Activated CD4-positive, alpha-beta memory T cell treated with anti-CD3 and anti-CD28 coated beads, Interleukin-2, amount 10 ng/mL, durations not matched to agents 7 days and 5 days (primary cell): ENCODE measurements at regions not wholly inside any gene's neighbourhood (a gene's known extent, or its start where the extent isn't known, plus 50 kb on each side); places are given as distances from the start of the nearest gene placed in this dataset.

Source experiments
- CTCF ChIA-PET: fragments of 350-600 bp; sonication (Branson Sonifier 250); formaldehyde crosslinking; loops from one replicate; lab custom pipeline; 2021; ENCODE audit warnings: antibody characterized with exemption, inconsistent platforms; lab: Charles Lee
- POLR2A ChIA-PET: fragments of 350-600 bp; sonication (Branson Sonifier 250); formaldehyde crosslinking; loops from one replicate; lab custom pipeline; 2021; ENCODE audit warnings: antibody characterized with exemption; lab: Charles Lee
- DNase-seq: peaks from one replicate; pipeline ENCODE4 v3.0.0-alpha.2; 2020
- H3K27ac Mint-ChIP-seq: one replicate; pipeline ENCODE4 v1.8.0; 2021; ENCODE audit warnings: mild to moderate bottlenecking, mixed read lengths
- H3K27me3 Mint-ChIP-seq: one replicate; pipeline ENCODE4 v1.8.0; 2021; ENCODE audit warnings: mixed read lengths
- H3K36me3 Mint-ChIP-seq: one replicate; pipeline ENCODE4 v1.8.0; 2021; ENCODE audit warnings: low read depth, mixed read lengths
- H3K4me1 Mint-ChIP-seq: one replicate; pipeline ENCODE4 v1.8.0; 2021; ENCODE audit warnings: mixed read lengths
- H3K4me3 Mint-ChIP-seq: one replicate; pipeline ENCODE4 v1.8.0; 2021; ENCODE audit warnings: mild to moderate bottlenecking, mixed read lengths
- H3K9me3 Mint-ChIP-seq: one replicate; pipeline ENCODE4 v1.8.0; 2021; ENCODE audit warnings: mixed read lengths

DNA sequence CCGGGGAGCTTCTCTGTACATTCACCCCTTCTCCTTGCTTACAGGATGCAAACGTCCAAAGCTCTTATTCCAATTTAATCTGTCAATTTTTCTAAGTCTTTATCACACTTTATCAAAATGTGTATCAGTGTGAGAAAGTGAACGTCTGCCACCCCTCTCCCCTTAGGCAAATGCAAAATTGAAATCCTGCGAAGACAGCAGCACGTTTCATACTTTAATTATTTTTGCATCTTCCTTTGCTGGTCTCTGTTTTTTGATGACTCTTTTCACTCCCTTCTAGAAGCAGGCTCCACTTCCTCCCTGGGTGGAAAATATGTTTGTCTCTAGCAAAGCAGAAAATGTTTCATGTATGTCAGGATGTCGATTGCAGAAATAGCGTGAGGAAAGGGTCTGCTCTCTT lies 576.5 kb upstream of the BRINP1 start:
- Mint-ChIP-seq H3K36me3 (no peaks in the 10 kb centered on the region), H3K9me3 (no peaks in the 10 kb centered on the region), H3K27ac (no peak overlapping the region), H3K27me3 (no peaks in the 10 kb centered on the region), H3K4me3 (no peak overlapping the region), H3K4me1 (no peaks in the 10 kb centered on the region)
- no peak for DNase-seq
- POLR2A ChIA-PET = no interaction called here
- CTCF ChIA-PET = no interaction called here

DNA sequence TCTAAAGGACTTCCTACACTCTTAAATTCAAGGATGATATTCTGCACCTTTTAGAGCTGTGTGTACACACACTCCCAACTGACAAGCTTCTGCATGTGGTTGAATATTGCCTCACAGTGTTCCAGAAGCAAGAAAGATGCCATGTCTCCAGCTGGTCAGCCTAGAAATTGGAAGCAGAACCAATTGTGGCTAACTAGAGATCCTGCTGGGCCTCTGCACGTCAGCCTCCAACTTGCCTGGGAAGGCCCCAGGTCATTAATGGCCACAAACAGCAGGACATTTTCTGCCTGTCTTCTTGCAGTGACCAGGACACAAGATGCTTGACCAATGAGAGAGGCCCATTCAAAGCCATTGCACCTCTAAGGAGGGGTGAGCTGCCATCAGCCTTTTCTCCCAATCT lies 571.9 kb upstream of the BRINP1 start:
- POLR2A ChIA-PET = no interaction called here
- CTCF ChIA-PET = no interaction called here
- no peak overlapping the region for H3K27ac Mint-ChIP-seq
- no peak for DNase-seq
- no peaks in the 10 kb centered on the region for H3K9me3 Mint-ChIP-seq
- no peaks in the 10 kb centered on the region for H3K36me3 Mint-ChIP-seq
- no peaks in the 10 kb centered on the region for H3K27me3 Mint-ChIP-seq
- no peaks in the 10 kb centered on the region for H3K4me1 Mint-ChIP-seq
- H3K4me3 Mint-ChIP-seq = no peak overlapping the region

DNA sequence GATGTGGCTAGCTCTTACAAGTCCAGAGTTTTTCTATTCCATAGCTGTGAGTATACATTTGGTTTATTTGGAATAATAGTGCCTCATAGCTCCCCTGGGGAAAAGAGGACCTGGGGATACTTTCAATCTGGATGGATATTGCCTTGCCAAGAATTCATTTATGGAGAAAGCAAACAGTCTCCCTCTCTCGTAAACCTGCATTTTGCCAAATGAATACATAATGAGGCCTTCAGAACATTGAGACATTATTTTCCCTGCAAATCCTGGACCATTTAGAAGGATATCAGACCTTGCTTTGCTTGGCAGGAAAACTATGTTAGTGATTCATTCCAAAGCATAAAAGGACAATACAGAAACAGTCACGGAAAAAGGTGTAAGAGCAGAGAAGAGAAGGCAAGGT lies 569.6 kb upstream of the BRINP1 start:
- CTCF ChIA-PET = no interaction called here

DNA sequence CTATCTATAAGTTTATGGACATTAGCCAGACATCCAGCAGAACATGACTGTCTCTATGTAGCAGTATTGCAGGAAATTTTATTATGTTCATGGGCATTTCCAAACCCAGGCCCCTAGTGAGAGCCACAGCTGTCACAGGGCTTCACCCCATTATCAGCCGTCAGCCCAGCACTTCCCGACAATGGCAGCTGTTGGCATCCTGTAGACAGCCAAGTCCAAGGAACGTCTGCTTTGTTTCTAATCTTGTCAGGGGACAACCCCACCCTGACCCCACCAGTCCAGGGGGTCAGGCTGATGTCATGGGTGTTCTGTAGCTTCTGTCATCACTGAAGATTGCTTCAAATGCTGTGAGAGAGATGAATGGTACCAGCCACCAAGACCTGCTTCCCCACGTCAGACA lies 565.3 kb upstream of the BRINP1 start:
- ChIA-PET POLR2A (no interaction called here), CTCF (no interaction called here)
- Mint-ChIP-seq H3K4me1 (no peaks in the 10 kb centered on the region), H3K36me3 (no peaks in the 10 kb centered on the region), H3K27me3 (no peaks in the 10 kb centered on the region), H3K9me3 (no peaks in the 10 kb centered on the region), H3K27ac (no peak overlapping the region), H3K4me3 (no peak overlapping the region)
- no peak for DNase-seq

More for the DNA sequence above, 569.6 kb upstream of the BRINP1 start:
- no peak for DNase-seq
- Mint-ChIP-seq H3K27me3 (no peaks in the 10 kb centered on the region), H3K4me3 (no peak overlapping the region), H3K36me3 (no peaks in the 10 kb centered on the region), H3K9me3 (no peaks in the 10 kb centered on the region), H3K4me1 (no peaks in the 10 kb centered on the region), H3K27ac (no peak overlapping the region)
- POLR2A ChIA-PET = no interaction called here

DNA sequence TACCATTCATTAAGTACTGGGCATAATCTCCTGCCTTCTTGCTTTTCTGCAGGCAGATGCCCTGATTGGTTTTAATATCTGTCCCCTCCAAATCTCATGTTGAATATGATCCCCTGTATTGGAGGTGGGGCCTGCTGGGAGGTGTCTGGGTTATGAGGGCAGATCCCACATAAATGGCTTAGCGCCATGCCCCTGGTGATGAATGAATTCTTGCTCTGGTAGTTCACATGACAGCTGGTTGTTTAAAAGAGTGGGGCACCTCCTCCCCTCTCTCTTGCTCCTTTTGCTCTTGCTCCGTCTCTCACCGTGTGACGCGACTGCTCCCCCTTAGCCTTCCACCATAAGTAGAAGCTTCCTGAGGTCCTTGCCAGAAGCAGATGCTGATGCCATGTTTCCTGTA lies 564.0 kb upstream of the BRINP1 start:
- CTCF ChIA-PET = no interaction called here
- H3K27ac Mint-ChIP-seq = no peak overlapping the region
- no peaks in the 10 kb centered on the region for H3K27me3 Mint-ChIP-seq

DNA sequence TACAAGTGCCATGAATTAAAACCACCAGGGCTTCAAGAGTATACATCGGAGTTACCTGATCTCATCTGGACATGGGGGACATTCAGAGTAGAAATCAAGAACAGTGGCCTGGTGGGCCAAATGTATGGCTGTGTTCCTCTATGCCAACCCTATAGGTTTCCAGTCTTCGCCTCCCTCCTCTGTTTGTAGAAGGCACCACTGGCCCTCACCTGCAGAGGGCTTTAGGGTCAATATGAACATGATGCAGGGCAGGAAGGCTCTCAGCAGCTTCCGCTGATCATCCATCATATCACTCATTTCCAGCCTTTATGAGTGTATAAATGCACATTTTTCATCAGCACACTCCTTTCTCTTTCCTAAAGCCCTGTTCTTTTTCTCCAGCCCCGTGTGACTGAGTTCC lies 555.5 kb upstream of the BRINP1 start:
- Mint-ChIP-seq H3K4me1 (no peaks in the 10 kb centered on the region), H3K27ac (no peak overlapping the region), H3K27me3 (no peaks in the 10 kb centered on the region), H3K9me3 (peaks cover 5% of the 10 kb centered on the region), H3K36me3 (no peaks in the 10 kb centered on the region), H3K4me3 (no peak overlapping the region)
- CTCF ChIA-PET = no interaction called here
- POLR2A ChIA-PET = no interaction called here
- no peak for DNase-seq

More for the DNA sequence above, 564.0 kb upstream of the BRINP1 start:
- DNase-seq = no peak
- H3K9me3 Mint-ChIP-seq = no peaks in the 10 kb centered on the region
- POLR2A ChIA-PET = no interaction called here
- H3K36me3 Mint-ChIP-seq = no peaks in the 10 kb centered on the region
- H3K4me1 Mint-ChIP-seq = no peaks in the 10 kb centered on the region
- H3K4me3 Mint-ChIP-seq = no peak overlapping the region

DNA sequence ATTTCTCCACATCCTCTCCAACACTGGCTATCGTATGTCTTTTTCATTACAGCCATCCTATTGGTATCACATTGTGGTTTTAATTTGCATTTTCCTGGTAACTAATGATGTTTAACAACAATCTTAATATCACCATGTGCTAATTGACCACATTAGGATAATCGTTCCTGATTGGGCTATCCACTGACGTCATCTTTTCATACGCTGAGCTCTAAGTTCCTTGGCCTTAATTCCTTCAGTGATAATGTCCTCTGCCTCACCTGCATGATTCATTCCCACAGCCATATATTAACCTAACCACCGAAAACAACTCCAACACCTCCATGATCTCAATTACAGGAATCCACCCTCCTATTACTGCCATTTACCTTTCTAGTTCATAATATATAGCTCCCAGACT lies 547.9 kb upstream of the BRINP1 start:
- CTCF ChIA-PET = no interaction called here

DNA sequence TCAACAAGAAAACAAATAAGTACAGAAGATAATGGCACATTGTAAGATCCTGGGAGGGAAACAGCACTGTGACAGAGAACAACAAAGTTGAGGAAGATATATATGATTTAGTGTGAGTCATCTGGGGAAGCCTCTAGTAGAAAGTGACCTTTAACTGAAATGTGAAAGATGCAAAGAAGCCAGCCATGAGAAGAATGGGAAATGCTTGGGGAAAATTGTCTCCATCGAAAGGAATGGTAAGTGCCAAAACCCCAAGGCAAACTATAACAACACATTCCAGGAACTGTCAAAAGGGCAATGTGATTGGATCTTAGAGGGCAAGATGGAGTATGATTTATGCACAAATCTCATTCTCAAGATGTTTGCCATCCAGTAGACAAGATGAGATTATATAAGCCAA lies 537.8 kb upstream of the BRINP1 start:
- no peak overlapping the region for H3K4me3 Mint-ChIP-seq
- peaks cover 6% of the 10 kb centered on the region for H3K9me3 Mint-ChIP-seq
- H3K36me3 Mint-ChIP-seq = no peaks in the 10 kb centered on the region
- CTCF ChIA-PET = no interaction called here
- POLR2A ChIA-PET = no interaction called here
- H3K27ac Mint-ChIP-seq = no peak overlapping the region
- H3K4me1 Mint-ChIP-seq = no peaks in the 10 kb centered on the region
- DNase-seq = no peak
- H3K27me3 Mint-ChIP-seq = no peaks in the 10 kb centered on the region

More for the DNA sequence above, 547.9 kb upstream of the BRINP1 start:
- Mint-ChIP-seq H3K9me3 (peaks cover 5% of the 10 kb centered on the region), H3K4me3 (no peak overlapping the region), H3K27me3 (no peaks in the 10 kb centered on the region), H3K4me1 (no peaks in the 10 kb centered on the region), H3K36me3 (no peaks in the 10 kb centered on the region), H3K27ac (no peak overlapping the region)
- DNase-seq = no peak
- POLR2A ChIA-PET = no interaction called here

DNA sequence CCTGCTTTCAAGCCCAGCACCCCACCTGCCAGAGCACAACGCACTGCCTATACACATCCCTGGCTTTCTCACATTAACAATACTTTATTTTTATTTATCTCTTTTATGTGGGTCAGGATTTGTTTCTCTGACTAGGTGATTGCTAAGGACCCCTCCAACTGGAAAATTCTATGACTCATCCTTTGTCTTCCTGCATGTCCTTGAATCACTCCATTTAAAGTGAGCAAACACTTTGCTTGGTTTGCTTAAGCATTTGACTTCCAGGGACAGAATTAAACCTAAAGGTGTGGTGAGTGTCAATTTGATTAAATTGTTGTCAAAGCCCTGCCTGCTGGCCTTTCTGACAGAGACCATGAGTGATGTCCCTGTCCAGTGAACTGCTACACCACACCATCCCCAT lies 536.5 kb upstream of the BRINP1 start:
- no peak for DNase-seq
- Mint-ChIP-seq H3K9me3 (peaks cover 6% of the 10 kb centered on the region), H3K4me1 (no peaks in the 10 kb centered on the region), H3K27ac (no peak overlapping the region), H3K36me3 (no peaks in the 10 kb centered on the region), H3K4me3 (no peak overlapping the region), H3K27me3 (no peaks in the 10 kb centered on the region)
- POLR2A ChIA-PET = no interaction called here
- CTCF ChIA-PET = no interaction called here

DNA sequence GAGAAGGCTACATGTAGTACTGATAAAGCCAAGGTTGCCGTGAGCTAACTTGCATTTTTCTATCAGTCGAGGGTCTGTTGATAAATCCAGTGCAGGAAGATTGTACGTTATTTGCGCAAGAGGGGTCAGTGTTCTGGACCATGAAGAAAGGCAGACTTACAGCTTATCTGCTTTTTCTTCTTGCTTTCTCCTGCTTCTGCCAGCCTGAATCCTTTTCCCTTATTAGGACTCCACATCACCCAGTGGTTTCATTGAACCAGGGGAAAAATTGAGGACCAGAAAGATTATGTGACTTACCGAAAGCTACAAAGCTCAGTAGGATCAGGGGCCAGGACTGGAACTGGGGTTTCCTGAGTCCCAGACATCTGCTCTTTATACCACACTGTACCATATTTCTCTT lies 534.6 kb upstream of the BRINP1 start:
- Mint-ChIP-seq H3K27me3 (no peaks in the 10 kb centered on the region), H3K4me3 (no peak overlapping the region), H3K4me1 (no peaks in the 10 kb centered on the region), H3K36me3 (no peaks in the 10 kb centered on the region), H3K27ac (no peak overlapping the region), H3K9me3 (peaks cover 6% of the 10 kb centered on the region)
- POLR2A ChIA-PET = no interaction called here
- CTCF ChIA-PET = no interaction called here
- no peak for DNase-seq

DNA sequence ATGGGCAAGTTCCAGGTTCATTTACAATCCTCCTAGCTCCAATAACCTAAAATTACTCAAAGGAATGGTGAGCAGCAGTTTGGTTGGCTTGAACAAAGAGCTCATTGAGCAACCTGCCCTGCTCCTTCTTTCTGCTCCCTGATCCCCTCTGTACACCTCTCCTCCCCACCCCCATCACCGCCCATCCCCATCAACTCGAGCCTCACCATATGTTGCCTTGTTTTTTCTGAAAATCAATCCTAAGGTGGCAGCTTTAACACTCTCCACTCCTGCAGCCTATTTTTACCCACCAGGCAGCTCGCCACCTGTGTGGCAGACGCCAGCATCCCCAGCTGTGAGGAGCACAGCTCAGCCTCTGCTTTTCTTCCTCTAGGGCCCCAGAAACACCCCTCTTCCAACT lies 533.4 kb upstream of the BRINP1 start:
- Mint-ChIP-seq H3K27ac (no peak overlapping the region), H3K4me1 (no peaks in the 10 kb centered on the region), H3K9me3 (peaks cover 3% of the 10 kb centered on the region), H3K4me3 (no peak overlapping the region), H3K36me3 (no peaks in the 10 kb centered on the region), H3K27me3 (no peaks in the 10 kb centered on the region)
- POLR2A ChIA-PET = no interaction called here
- DNase-seq = no peak
- CTCF ChIA-PET = no interaction called here

DNA sequence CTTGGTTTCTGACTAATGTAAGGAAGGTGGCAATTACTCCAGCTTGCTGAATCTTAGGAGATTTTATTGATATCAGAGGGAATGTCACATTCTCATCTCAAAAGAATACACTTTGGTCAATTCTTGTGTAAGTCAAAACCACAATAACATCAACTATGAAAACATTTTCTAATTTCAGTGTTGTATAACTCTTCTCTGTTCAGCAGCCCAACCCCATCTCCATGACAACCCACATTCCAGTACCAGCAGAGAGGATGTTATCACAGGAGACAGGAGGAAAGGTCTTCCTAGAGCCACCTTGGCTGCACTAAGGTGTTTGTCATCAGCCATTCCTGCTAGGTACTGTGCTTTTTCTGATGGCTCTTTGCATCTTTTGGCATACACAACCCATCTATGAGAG lies 529.1 kb upstream of the BRINP1 start:
- Mint-ChIP-seq H3K4me1 (no peaks in the 10 kb centered on the region), H3K4me3 (no peak overlapping the region), H3K9me3 (no peaks in the 10 kb centered on the region), H3K27ac (no peak overlapping the region), H3K27me3 (no peaks in the 10 kb centered on the region), H3K36me3 (no peaks in the 10 kb centered on the region)
- ChIA-PET CTCF (no interaction called here), POLR2A (no interaction called here)
- no peak for DNase-seq

DNA sequence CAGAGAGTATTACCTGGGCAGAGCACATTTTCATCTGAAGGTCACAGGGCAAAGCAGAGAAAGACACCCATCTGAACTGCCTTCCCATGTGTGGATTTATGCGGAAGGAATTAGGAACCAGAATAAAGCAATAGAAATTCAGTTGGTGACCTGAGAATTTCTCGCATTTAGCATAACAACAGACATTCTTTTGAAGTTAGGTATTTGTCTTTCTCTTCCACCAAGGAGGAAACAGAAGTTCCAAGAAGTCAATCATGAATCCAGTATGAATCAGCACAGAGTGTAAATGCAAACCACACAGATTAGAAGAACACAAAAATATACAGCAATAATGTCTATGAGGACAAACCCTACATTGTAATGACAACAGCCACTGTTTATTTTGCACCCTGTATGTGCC lies 515.2 kb upstream of the BRINP1 start:
- CTCF ChIA-PET = no interaction called here
- Mint-ChIP-seq H3K27ac (no peak overlapping the region), H3K4me3 (no peak overlapping the region), H3K27me3 (no peaks in the 10 kb centered on the region), H3K4me1 (no peaks in the 10 kb centered on the region), H3K36me3 (no peaks in the 10 kb centered on the region), H3K9me3 (no peaks in the 10 kb centered on the region)
- DNase-seq = no peak
- POLR2A ChIA-PET = no interaction called here

DNA sequence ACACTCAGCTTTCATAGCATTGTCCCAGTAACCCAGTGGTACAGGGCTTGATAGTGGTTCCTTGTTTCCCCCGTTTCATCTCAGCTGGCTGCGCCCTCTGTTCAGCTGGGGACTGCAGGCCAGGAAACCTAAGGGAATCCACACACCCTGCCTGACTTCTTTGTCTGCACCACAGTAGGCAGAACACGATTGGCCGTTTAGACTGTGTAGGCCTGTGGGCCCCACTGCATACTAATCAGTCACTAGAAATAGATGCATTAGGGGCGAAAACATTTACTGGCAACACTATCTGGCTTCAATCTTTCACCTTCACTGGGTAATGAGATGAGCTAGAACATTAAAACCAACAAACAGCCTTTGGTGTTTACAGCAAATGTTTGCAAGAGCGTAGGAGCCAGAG lies 512.7 kb upstream of the BRINP1 start:
- DNase-seq = no peak
- H3K9me3 Mint-ChIP-seq = no peaks in the 10 kb centered on the region

DNA sequence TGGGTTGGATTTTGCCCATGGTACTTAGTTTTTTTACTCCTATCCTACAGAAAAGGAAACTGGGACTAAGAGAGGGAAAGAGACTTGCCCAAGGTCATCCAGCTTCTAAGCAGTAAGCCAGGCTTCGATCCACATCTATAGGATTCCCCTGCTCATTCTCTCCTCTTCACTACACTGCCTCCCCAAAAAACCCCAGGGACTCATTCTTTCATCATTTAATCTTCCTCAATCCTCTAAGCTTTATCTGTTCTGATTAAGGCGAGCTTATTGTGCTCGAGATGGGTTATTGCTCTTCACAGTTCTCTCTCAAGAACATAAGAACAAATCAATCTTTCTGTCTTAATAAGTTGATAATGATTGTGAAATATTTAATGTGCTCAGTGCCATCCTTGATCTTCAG lies 511.1 kb upstream of the BRINP1 start:
- no peak for DNase-seq
- no peaks in the 10 kb centered on the region for H3K27me3 Mint-ChIP-seq
- H3K36me3 Mint-ChIP-seq = no peaks in the 10 kb centered on the region
- POLR2A ChIA-PET = no interaction called here
- H3K4me3 Mint-ChIP-seq = no peak overlapping the region
- no peak overlapping the region for H3K27ac Mint-ChIP-seq
- no peaks in the 10 kb centered on the region for H3K9me3 Mint-ChIP-seq
- CTCF ChIA-PET = no interaction called here
- H3K4me1 Mint-ChIP-seq = no peaks in the 10 kb centered on the region

More for the DNA sequence above, 512.7 kb upstream of the BRINP1 start:
- ChIA-PET POLR2A (no interaction called here), CTCF (no interaction called here)
- Mint-ChIP-seq H3K27me3 (no peaks in the 10 kb centered on the region), H3K36me3 (no peaks in the 10 kb centered on the region), H3K4me1 (no peaks in the 10 kb centered on the region), H3K4me3 (no peak overlapping the region), H3K27ac (no peak overlapping the region)
